Natural killer cell (primary cell): ENCODE measurements at regions not wholly inside any gene's neighbourhood (a gene's known extent, or its start where the extent isn't known, plus 50 kb on each side); places are given as distances from the start of the nearest gene placed in this dataset.

Source experiments
- ATAC-seq, 3 donors: fragments of 150-1000 bp in 2 of 3; fragments of 200-7000 bp in 1 of 3; cut with Tn5 transposase; 1 replicate in 1 of 3; 2 replicates in 2 of 3; pipeline ENCODE4 v1.10.0; 2021; ENCODE audit warnings: mild to moderate bottlenecking in 2 of 3, moderate library complexity in 2 of 3
- DNase-seq, 2 donors: peaks; one replicate each; pipeline versions ENCODE4 v3.0.0 to v3.0.0-alpha.2; 2013 to 2021; ENCODE audit warnings: mixed read lengths in 1 of 2
- H3K27ac ChIP-seq: one replicate; pipeline ENCODE4 v1.5.1; 2013; ENCODE audit warnings: mild to moderate bottlenecking, low read length
- H3K27me3 ChIP-seq: one replicate; pipeline ENCODE4 v1.6.1; 2013; ENCODE audit warnings: low read length; ENCODE audit not compliant: control insufficient read depth, insufficient read depth
- H3K36me3 ChIP-seq: one replicate; pipeline ENCODE4 v1.6.1; 2013; ENCODE audit warnings: low read length; ENCODE audit not compliant: control insufficient read depth, insufficient read depth
- H3K4me1 ChIP-seq: one replicate; pipeline ENCODE4 v1.6.1; 2013; ENCODE audit warnings: low read length; ENCODE audit not compliant: control insufficient read depth, insufficient read depth
- H3K4me3 ChIP-seq: one replicate; pipeline ENCODE4 v1.5.1; 2013; ENCODE audit warnings: low read length
- H3K9me3 ChIP-seq: one replicate; pipeline ENCODE4 v1.6.1; 2013; ENCODE audit warnings: low read length; ENCODE audit not compliant: control insufficient read depth, insufficient read depth
- H3K27ac Mint-ChIP-seq, 2 donors: one replicate each; pipeline ENCODE4 v1.8.0; 2022; ENCODE audit warnings: mild to moderate bottlenecking in 2 of 2, mixed read lengths in 2 of 2, moderate library complexity in 1 of 2
- H3K27me3 Mint-ChIP-seq, 2 donors: one replicate each; pipeline ENCODE4 v1.8.0; 2022; ENCODE audit warnings: low read depth in 2 of 2, mixed read lengths in 2 of 2
- H3K36me3 Mint-ChIP-seq: one replicate; pipeline ENCODE4 v1.8.0; 2022; ENCODE audit warnings: mixed read lengths
- H3K4me1 Mint-ChIP-seq, 2 donors: one replicate each; pipeline ENCODE4 v1.8.0; 2022; ENCODE audit warnings: mixed read lengths in 2 of 2
- H3K4me3 Mint-ChIP-seq: one replicate; pipeline ENCODE4 v1.8.0; 2022; ENCODE audit warnings: mild to moderate bottlenecking, moderate library complexity, mixed read lengths
- H3K9me3 Mint-ChIP-seq, 2 donors: one replicate each; pipeline ENCODE4 v1.8.0; 2022; ENCODE audit warnings: mixed read lengths in 2 of 2
- CTCF ChIP-seq: fragments of 200-600 bp; IDR thresholded peaks from one replicate; pipeline ENCODE4 v1.8.0; 2022; ENCODE audit warnings: antibody characterized with exemption
- whole genome bisulfite sequencing: methylation state at CpG from one replicate; pipeline ENCODE4 v1.1.7; 2013; ENCODE audit warnings: missing lambda C conversion rate; ENCODE audit not compliant: insufficient coverage; 5-methylcytosine and 5-hydroxymethylcytosine counted together
- intact Hi-C: fragments of 100-400 bp; cut with micrococcal nuclease; formaldehyde crosslinking; loops from one replicate; pipeline ENCODE4 v1.14.2; 2022

DNA sequence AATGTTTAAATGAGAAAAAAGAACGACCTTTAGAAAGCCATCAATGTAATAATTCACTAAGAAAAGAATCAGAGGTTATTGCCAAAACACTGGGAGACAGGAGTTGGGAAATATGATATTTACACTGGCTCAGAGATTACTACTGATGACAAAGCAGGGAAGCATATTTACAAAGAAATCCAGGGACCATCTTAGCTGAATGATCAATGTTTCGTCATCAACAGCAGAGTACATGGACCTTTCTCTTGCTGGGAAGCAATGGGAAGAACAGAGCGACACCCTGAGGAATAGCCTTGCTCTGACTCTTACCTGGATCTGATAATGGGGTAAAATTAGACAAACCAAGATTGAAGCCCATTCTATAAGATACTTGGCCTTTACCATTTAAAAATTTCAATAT, 1293.5 kb downstream of the XPNPEP1 start:
- intact Hi-C loops, result no loop called here
- no peak overlapping the region for H3K27ac ChIP-seq
- Mint-ChIP-seq H3K4me3 (no peak overlapping the region), H3K4me1 (no peaks in the 10 kb centered on the region), H3K9me3 (peaks cover 0 to 6% of the 10 kb centered on the region in 2 donors), H3K27me3 (no peaks in the 10 kb centered on the region), H3K36me3 (no peaks in the 10 kb centered on the region), H3K27ac (no peak overlapping the region)
- TF ChIP-seq CTCF, result no peak
- no peak overlapping the region for H3K4me3 ChIP-seq
- 47% methylated on average over 2 of the region's 3 CpGs for WGBS
- no peaks in the 10 kb centered on the region for H3K36me3 ChIP-seq
- no peaks in the 10 kb centered on the region for H3K4me1 ChIP-seq
- DNase-seq, result no peak
- H3K9me3 ChIP-seq, result no peaks in the 10 kb centered on the region
- no peaks in the 10 kb centered on the region for H3K27me3 ChIP-seq
- ATAC-seq, result no peak

GRCh38 chr10:108624052-108624451, 1299.3 kb downstream of the XPNPEP1 start:
- H3K27me3 ChIP-seq, result no peaks in the 10 kb centered on the region
- H3K36me3 ChIP-seq, result no peaks in the 10 kb centered on the region
- Mint-ChIP-seq H3K4me3 (no peak overlapping the region), H3K27me3 (no peaks in the 10 kb centered on the region), H3K4me1 (no peaks in the 10 kb centered on the region), H3K27ac (no peak overlapping the region), H3K36me3 (no peaks in the 10 kb centered on the region), H3K9me3 (peaks cover 9% of the 10 kb centered on the region in 2 donors)
- H3K9me3 ChIP-seq, result no peaks in the 10 kb centered on the region
- H3K4me1 ChIP-seq, result no peaks in the 10 kb centered on the region
- ATAC-seq (no peak), DNase-seq (no peak)
- no CpG with 5 or more reads among the region's 1 CpG for WGBS
- no peak for TF ChIP-seq CTCF
- intact Hi-C loops, result no loop called here
- H3K27ac ChIP-seq, result no peak overlapping the region
- no peak overlapping the region for H3K4me3 ChIP-seq

DNA sequence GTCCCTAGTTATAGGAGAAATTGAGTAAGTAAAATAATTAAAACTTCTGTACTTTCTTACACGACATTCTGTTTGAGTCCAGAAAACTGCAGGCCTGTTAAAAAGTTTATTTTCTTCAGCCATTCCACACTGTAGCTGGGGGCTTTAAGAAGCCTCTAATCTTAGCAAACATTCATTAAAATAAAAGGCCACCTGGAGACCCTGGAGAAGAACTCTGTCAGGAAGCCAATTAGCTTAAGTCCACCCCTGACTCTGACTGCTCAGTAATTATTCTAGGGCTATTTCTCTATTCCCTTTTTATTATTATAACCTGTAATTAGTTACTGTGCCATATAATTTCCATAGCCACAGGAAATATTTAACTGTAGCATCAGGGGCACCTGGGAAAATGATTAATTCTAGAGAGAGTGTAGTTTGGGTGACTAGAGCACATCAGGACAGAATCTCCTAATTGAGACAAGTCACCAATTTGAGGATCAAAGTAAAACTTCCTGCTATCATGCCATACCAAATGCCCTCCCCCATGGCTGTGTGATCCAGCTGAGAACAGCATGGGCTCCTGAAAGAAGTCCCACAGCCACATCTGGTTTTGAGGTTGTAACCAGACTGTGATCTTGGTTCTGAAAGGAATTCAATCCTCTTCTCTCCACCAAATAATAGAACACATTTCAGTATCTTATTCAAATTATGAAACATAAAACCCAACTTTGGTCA, 1302.3 kb downstream of the XPNPEP1 start:
- intact Hi-C loops, result no loop called here
- Mint-ChIP-seq H3K4me3 (no peak overlapping the region), H3K9me3 (peaks cover 3 to 9% of the 10 kb centered on the region in 2 donors), H3K27me3 (no peaks in the 10 kb centered on the region), H3K27ac (no peak overlapping the region), H3K36me3 (no peaks in the 10 kb centered on the region), H3K4me1 (no peaks in the 10 kb centered on the region)
- TF ChIP-seq CTCF, result no peak
- Histone ChIP-seq H3K9me3 (no peaks in the 10 kb centered on the region), H3K27ac (no peak overlapping the region), H3K4me3 (no peak overlapping the region), H3K36me3 (no peaks in the 10 kb centered on the region), H3K4me1 (no peaks in the 10 kb centered on the region), H3K27me3 (no peaks in the 10 kb centered on the region)
- ATAC-seq, result no peak
- DNase-seq, result no peak
- 89% methylated on average over 1 of the region's 1 CpG for WGBS
